ENCODE measurements at regions not wholly inside any gene's neighbourhood (a gene's known extent, or its start where the extent isn't known, plus 50 kb on each side); places are given as distances from the start of the nearest gene placed in this dataset.

DNA sequence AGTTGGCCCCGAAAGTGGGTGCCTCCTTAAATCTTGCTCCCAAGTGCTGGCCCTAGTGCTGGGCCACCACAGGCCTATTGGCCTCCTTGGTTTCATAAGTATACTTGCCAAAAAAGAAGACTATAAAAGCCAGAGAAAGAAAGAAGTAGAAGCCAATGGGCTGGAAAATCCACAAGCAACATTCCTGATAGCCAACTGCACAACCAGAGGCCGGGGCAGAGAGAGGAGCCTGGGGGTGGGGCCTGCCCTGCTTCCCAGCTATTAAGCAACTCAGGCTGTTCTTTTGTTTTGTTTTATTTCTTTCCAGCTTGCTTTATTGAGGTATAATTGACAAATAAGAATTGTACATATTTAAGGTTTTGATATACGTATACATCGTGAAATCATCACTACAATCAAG is 177.2 kb upstream of the NTF3 start:
- H3K4me3 ChIP-seq (ENCODE audit: low read depth, low read length) = no peak overlapping the region
- DNase-seq (ENCODE audit: low read depth) = no peak
- TF ChIP-seq, protein P1, sequence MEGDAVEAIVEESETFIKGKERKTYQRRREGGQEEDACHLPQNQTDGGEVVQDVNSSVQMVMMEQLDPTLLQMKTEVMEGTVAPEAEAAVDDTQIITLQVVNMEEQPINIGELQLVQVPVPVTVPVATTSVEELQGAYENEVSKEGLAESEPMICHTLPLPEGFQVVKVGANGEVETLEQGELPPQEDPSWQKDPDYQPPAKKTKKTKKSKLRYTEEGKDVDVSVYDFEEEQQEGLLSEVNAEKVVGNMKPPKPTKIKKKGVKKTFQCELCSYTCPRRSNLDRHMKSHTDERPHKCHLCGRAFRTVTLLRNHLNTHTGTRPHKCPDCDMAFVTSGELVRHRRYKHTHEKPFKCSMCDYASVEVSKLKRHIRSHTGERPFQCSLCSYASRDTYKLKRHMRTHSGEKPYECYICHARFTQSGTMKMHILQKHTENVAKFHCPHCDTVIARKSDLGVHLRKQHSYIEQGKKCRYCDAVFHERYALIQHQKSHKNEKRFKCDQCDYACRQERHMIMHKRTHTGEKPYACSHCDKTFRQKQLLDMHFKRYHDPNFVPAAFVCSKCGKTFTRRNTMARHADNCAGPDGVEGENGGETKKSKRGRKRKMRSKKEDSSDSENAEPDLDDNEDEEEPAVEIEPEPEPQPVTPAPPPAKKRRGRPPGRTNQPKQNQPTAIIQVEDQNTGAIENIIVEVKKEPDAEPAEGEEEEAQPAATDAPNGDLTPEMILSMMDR (IDR thresholded peaks at IDR 0.05; ENCODE audit: insufficient read depth, low read depth, low read length, missing control alignments) = no peak

DNA sequence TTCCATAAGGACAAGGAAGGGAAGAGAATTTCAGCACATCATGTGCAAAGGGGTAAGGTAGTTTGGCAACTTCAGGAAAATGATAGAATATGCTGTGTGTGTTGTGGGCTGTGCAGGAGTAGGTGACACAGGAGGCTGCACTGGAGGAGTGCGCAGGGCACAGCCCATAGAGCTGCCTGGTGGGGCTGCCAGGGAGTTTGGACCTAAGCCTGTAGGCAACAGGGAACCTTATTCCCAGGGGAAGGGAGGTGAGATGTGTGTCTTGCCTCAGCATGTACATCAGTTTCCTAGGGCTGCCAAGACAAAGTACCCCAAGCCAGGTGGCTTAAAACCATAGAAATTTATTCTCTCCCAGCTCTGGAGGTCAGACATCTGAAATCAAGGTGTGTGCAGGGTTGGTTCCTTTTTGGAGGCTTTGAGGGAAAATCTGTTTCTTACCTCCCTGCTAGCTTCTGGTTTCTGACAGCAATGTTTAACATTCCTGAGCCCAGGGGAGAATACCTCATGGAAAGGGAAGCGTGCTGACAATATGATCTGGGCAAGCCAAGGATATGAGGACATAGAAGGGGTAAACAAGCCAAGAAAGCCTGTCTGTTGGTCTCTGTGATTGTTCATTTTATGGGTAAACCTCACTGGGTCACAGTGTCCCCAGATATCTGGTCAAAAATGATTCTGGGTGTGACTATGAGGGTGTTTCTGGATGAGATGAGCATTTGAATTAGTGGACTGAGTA is 174.0 kb upstream of the NTF3 start:
- H3K4me3 ChIP-seq (ENCODE audit: low read depth, low read length) = no peak overlapping the region
- DNase-seq (ENCODE audit: low read depth) = no peak
- TF ChIP-seq, protein P1 (IDR thresholded peaks at IDR 0.05; ENCODE audit: insufficient read depth, low read depth, low read length, missing control alignments) = no peak

- no peak overlapping the region for H3K4me3 ChIP-seq (ENCODE audit: low read depth, low read length)
- TF ChIP-seq, protein P1 (IDR thresholded peaks at IDR 0.05; ENCODE audit: insufficient read depth, low read depth, low read length, missing control alignments) = no peak
- DNase-seq (ENCODE audit: low read depth) = no peak
Observed at GRCh38 chr12:5258498-5258897, 173.4 kb upstream of the NTF3 start.

DNA sequence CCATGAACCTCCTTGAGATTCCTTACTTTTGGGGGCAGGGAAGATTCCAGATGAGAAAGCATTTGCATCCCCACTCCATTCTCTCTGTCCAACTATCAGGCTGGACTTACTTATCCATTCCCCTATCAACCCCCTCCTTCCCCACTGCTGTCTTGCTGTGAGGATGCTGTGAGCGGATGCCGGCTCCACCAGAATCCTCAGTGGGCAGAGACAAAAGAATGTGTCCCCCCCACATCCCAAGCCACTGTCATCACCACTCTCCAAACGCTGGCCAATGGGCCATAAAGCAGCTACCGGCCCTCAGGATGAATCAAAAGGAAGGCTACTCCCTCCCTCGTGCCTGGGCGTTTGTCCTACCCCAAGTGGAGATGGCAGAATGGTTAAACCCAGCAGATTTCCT is 173.0 kb upstream of the NTF3 start:
- TF ChIP-seq, protein P1 (IDR thresholded peaks at IDR 0.05; ENCODE audit: insufficient read depth, low read depth, low read length, missing control alignments) = no peak
- no peak for DNase-seq (ENCODE audit: low read depth)
- H3K4me3 ChIP-seq (ENCODE audit: low read depth, low read length) = no peak overlapping the region

- H3K4me3 ChIP-seq (ENCODE audit: low read depth, low read length) = no peak overlapping the region
- DNase-seq (ENCODE audit: low read depth) = no peak
- TF ChIP-seq, protein P1 (IDR thresholded peaks at IDR 0.05; ENCODE audit: insufficient read depth, low read depth, low read length, missing control alignments) = no peak
Observed at GRCh38 chr12:5259523-5259922, 172.4 kb upstream of the NTF3 start.

DNA sequence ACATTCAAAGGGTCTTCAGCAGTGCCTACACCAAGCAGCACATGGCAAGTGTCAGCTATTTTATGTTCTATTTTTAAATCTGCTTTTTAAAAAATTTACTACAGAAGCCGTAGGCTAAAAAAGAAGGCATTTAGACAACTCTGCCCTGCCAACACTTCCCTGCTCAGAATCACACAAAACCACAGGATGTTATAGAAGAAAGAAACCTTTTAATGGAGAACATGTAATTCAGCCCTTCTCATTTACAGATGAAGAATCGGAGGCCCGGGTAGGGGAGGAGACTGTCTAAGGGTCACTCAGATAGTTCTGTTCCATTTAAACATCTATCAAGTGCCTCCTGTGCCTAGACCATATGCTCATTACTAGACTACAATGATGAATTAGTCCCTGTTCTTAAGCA is 171.8 kb upstream of the NTF3 start:
- TF ChIP-seq, protein P1 (IDR thresholded peaks at IDR 0.05; ENCODE audit: insufficient read depth, low read depth, low read length, missing control alignments) = no peak
- H3K4me3 ChIP-seq (ENCODE audit: low read depth, low read length) = no peak overlapping the region
- DNase-seq (ENCODE audit: low read depth) = no peak

- H3K4me3 ChIP-seq (ENCODE audit: low read depth, low read length) = no peak overlapping the region
- TF ChIP-seq, protein P1 (IDR thresholded peaks at IDR 0.05; ENCODE audit: insufficient read depth, low read depth, low read length, missing control alignments) = no peak
- DNase-seq (ENCODE audit: low read depth) = no peak
Observed at GRCh38 chr12:5260591-5261086, 171.3 kb upstream of the NTF3 start.

Measured in GM12865 (cell line).